ENCODE measurements at regions not wholly inside any gene's neighbourhood (a gene's known extent, or its start where the extent isn't known, plus 50 kb on each side); places are given as distances from the start of the nearest gene placed in this dataset.
"Not testable (repeated sequence)": the region's sequence is repeated elsewhere in the genome, so short reads cannot be mapped to it uniquely, and the experiment has no call there.

DNA sequence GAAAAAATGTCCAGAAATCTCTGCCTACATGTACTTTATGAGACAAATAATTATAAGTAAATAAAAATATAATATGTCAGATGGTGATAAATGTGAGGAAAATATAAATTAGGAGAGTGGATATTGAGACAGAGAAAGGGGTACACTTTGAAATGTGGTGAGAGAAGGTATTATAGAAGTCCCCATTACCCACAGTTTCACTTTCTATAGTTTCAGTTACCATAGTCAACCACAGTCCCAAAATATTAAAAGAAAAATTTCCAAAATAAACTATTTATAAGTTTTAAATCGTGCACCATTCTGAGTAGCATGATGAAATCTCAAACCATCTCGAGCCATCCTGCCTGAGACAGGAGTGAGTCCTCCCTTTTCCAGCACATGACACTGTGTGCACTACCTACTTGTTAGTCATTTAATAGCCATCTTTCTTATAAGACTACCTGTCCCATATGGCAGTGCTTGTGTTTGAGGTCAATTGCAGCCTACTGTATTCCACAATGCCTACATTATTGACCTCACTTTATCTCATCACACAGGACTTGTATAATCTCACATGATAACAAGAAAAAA is 653.7 kb downstream of the DACH1 start:
- DNase-seq = no peak

DNA sequence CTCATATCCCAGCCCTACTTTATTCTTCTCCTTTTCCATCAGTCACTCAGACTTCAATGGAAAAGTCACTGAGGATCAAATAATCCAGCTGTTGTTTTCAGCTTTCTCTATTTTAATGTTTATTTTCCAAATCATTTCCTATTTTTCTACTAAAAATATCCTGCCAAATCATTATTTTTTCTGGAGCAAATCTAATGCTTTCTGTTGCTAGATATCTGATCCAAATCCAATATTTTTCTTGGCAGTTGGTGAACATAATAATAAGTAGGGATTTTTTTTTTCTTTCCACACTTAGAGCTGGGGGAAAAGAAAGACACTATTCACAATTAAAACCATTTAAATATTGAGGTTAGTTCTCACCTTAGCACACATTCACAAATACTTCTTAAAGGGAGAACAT is 656.1 kb downstream of the DACH1 start:
- no peak for DNase-seq

GRCh38 chr13:71209217-71209616 is 657.8 kb downstream of the DACH1 start:
- DNase-seq = no peak

GRCh38 chr13:71184583-71184982 is 682.4 kb downstream of the DACH1 start:
- DNase-seq = not testable (repeated sequence)

- not testable (repeated sequence) for DNase-seq
These were observed 683.7 kb downstream of the DACH1 start for GRCh38 chr13:71183352-71183751.

GRCh38 chr13:71171740-71172139 is 695.3 kb downstream of the DACH1 start:
- DNase-seq = no peak

- no peak for DNase-seq
These were observed 697.8 kb downstream of the DACH1 start for GRCh38 chr13:71169180-71169579.

DNA sequence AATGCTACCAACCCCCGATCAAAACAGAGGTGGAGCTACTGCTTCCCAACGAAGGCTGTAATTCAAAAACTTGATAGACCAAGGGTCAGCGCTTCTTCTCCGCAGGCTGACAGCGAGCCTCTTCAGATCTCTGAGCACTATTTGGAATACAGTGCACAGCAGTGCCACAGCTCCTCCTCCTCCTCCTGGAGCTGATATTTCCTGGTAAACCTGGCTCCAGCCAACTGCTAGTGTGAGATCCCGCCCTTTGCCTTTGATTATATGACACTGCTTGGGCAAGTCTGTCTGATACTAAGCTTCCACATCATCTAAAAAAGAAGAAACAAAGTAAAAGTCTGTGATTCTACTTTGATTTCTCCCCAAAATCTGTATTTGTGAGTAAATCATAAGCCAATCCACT is 710.5 kb downstream of the DACH1 start:
- DNase-seq = no peak

DNA sequence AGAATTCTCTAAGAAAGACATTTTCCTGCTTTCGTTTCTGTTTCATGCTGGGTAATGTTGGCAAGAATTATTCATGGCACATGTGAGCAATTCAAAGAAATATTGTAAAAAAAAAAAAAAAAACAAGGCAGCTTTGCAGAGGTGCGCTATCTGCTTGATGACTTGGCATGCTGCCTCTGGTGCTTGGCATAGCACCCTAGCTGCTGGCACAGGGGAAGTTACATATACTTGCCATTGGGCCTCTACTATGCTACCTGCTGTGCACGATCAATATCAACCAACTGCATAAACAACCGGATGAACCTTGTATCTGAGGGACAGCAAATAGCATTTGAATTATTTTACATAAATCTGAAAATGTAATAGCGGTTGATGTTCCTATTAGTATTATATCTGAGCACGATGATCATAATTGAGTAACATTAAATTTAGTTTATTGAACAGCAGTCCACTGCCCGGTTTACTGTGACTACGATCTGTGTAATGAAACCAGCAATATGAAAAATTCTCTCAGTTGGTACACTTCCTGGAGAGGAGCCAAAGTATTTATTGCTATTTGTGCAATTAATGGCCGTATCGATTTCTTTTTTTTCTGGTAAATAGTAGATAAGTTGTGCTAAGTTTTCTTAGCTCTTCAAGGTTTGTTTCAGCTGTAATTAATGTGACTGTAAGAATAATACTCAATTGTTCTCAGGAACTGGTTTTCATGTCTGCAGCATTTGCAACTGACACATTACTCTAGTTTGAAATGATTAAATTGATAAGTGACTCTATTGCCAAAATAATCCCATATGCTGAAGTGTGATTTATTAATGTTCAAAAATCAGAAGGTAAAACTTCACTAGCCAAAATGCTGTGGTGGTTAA is 717.3 kb downstream of the DACH1 start:
- DNase-seq = no peak

DNA sequence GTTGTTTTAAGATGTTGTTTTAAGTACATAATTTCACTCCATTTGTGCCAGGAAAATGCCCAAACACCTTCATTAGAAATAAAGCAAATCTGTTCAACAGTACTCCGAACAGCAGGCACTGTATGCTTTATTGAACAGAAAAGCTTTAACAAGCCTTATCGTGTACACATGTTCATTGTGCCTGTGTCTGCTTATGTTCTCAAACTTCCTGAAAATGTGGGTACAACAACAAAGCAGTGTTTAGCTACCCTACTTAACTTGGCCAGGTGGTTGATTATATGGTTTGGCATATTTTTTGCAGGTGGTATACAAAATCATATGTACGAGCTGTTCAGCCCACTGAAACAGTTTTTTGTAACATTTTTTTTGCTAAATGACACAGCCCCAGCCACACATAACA is 718.0 kb downstream of the DACH1 start:
- no peak for DNase-seq

DNA sequence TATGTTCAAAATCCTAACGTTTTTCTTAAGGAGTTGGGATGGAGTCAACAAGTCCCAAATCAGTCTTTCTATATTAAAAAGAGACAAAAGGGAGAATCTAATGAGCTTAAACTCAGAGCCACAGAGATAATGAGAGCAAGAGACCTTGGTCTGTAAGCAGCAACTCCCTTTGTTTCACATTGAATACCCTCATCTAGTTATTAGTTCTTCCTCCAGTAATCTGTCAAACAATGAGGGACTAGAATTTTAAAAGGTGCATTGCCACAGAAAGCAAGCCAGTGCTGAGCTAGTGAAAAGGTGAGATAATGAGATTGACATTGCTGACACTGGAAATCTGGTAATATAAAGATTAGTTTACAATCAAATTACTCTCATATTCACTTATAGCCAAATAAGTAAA is 718.6 kb downstream of the DACH1 start:
- no peak for DNase-seq

DNA sequence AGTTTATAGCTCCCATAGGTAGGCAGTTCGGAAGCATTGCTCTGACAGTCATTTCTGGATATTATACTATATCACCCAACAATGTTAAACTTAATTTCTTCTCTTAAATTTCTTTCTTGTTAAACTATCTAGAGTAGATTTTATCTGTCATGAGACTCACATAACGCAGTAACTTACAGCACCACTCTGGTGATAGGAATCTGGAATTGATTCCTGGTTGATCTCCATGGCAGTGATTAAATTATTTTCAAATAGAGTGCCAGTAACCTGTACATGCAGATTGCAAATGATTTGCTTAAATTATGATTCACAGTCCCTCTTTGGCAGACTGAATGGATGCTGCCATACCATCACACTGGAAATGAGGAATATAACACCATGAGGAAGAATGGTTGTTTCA is 722.1 kb downstream of the DACH1 start:
- DNase-seq = no peak

DNA sequence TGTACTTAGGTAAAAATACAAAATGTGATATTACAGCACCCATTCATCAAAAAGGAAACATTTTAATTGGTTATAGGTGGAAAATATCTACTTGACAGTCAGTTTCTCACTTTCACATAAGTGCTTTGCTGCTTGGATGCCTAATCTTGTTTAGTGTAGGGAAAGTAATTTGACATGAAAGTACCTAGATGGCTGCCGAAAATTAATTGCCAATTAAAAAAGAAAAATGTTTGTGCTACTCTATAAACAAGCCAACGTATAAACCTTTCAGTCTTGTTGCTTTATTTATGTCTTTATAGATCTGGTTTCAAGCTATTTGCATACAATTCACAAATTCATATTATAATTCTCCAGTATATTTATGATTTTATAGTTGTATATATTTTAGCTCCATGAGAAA is 729.9 kb downstream of the DACH1 start:
- no peak for DNase-seq

GRCh38 chr13:71124230-71124629 is 742.8 kb downstream of the DACH1 start:
- DNase-seq = no peak

DNA sequence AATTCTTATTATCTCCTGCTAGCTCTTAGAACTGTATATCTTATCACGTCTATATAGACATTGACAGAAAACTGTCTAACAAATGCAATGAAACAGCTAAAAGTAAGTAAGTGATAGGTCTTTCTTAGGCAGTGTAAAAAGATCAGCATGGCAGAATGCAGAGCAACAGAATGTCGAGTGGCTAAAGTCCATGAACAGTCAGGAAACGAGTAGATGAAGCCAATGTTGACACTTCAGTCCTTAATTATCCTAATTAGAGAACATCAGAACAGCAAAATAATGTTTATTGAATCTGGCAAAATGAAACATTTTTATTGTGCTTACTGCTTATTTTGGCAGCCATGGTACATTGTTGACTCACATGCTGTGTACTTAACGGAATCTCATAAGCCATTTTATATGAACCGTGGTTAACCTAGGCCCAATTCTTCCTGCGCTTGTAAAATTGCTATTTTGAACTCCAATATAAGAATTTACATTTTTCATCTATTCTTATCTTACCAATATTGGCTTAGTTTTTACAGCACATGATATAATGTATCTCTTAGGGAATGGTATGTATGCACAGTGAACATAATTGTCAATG is 748.1 kb downstream of the DACH1 start:
- DNase-seq = no peak

DNA sequence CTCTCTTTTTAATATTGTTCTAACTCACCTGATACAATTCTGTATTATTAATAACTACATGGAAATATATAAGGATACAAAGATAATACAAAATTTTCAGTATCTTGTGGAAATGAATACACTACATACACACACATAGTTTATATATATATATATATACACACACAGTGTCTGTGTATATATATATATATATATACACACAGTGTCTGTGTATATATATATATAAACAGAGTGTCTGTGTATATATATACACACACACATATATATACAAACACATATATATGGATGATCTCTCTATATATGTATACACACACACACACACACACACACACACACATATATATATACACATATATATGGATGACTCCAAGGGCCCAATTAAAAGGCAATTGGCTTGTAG is 749.1 kb downstream of the DACH1 start:
- DNase-seq = no peak

- no peak for DNase-seq
These were observed 751.7 kb downstream of the DACH1 start for GRCh38 chr13:71115301-71115700.

- DNase-seq = no peak
These were observed 770.6 kb downstream of the DACH1 start for GRCh38 chr13:71096421-71096820.

DNA sequence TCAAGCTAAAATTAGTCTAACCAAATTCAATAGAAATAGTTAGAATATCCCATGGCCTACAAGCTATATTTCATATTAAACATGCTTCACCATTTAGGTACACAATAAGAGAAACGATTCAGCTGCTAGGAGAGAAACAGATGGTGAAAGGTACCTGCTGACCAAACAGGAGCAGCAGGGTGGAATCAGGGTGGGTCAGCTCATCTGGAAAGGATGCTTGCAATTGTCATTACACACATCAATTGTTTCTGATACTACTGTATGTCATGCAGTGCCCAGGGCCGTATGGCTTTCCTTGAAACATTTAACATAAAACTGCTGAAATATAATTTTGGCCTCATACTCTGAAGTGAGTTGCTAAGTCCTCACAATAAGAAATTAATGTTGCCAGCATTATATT is 776.0 kb downstream of the DACH1 start:
- no peak for DNase-seq

GRCh38 chr13:71089056-71089455 is 777.9 kb downstream of the DACH1 start:
- DNase-seq = no peak

- DNase-seq = no peak
These were observed 779.6 kb downstream of the DACH1 start for GRCh38 chr13:71087432-71087831.

- no peak for DNase-seq
These were observed 780.0 kb downstream of the DACH1 start for GRCh38 chr13:71087006-71087405.

DNA sequence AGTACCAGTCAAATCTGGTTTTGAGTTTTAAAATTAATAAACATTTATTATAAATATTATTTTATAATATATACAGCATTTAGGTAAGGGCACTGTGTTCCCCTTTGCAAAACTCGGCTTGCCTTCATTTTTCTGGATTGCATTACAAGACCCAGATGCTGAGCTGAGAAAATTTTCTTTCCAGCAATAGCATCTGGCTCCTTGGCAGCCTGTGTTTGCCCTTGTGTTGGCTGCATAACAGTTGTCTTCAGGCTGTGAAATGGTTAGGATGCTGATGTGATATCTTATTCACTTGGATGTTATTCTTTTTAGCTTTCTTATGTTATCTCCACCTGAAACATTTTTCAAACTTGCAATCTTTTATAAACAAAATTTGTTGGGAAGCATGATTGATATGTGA is 784.4 kb downstream of the DACH1 start:
- DNase-seq = no peak

- DNase-seq = no peak
These were observed 787.4 kb downstream of the DACH1 start for GRCh38 chr13:71079638-71080037.

Data from activated effector memory CD4-positive, alpha-beta T cell treated with Interleukin-2 at 50 U/mL for 16 hours (primary cell).